WTC11 (cell line): ENCODE measurements at regions not wholly inside any gene's neighbourhood (a gene's known extent, or its start where the extent isn't known, plus 50 kb on each side); places are given as distances from the start of the nearest gene placed in this dataset.

Source experiments
- ATAC-seq: fragments of 200-7000 bp; cut with Tn5 transposase; 2 replicates; pipeline ENCODE4 v1.10.0; 2021; ENCODE audit warnings: mild to moderate bottlenecking, moderate library complexity
- CTCF ChIA-PET: fragments of 300-600 bp; sonication (Branson Sonifier 250); formaldehyde crosslinking; loops from one replicate; lab custom pipeline; 2021; ENCODE audit warnings: antibody characterized with exemption; lab: Charles Lee
- POLR2A ChIA-PET: fragments of 350-600 bp; sonication (Branson Sonifier 250); formaldehyde crosslinking; loops from one replicate; lab custom pipeline; 2021; ENCODE audit warnings: antibody characterized with exemption; lab: Charles Lee
- DNase-seq: peaks from one replicate; pipeline ENCODE4 v3.0.0; 2021; ENCODE audit warnings: low spot score
- H3K27ac Mint-ChIP-seq: 2 replicates; pipeline ENCODE4 v1.8.0; 2021; ENCODE audit warnings: mixed read lengths
- H3K27me3 Mint-ChIP-seq: 2 replicates; pipeline ENCODE4 v1.8.0; 2021; ENCODE audit warnings: low read depth, mild to moderate bottlenecking, moderate library complexity, mixed read lengths
- H3K36me3 Mint-ChIP-seq: 2 replicates; pipeline ENCODE4 v1.8.0; 2021; ENCODE audit warnings: mixed read lengths
- H3K4me1 Mint-ChIP-seq: 2 replicates; pipeline ENCODE4 v1.8.0; 2022; ENCODE audit warnings: mixed read lengths
- H3K4me3 Mint-ChIP-seq: 2 replicates; pipeline ENCODE4 v1.8.0; 2021; ENCODE audit warnings: mild to moderate bottlenecking, moderate library complexity, mixed read lengths
- H3K9me3 Mint-ChIP-seq: 2 replicates; pipeline ENCODE4 v1.8.0; 2021; ENCODE audit warnings: mixed read lengths
- CREM ChIP-seq: sonication (generic); formaldehyde crosslinking; IDR thresholded peaks from 2 replicates; pipeline ENCODE4 v1.8.1; 2022; ENCODE audit warnings: mild to moderate bottlenecking, missing genetic modification reagents, moderate library complexity
- FOXK1 ChIP-seq: sonication (generic); formaldehyde crosslinking; IDR thresholded peaks from 2 replicates; pipeline ENCODE4 v1.8.0; 2022; ENCODE audit warnings: mild to moderate bottlenecking, moderate library complexity, missing genetic modification reagents
- FOXP1 ChIP-seq: sonication (generic); formaldehyde crosslinking; IDR thresholded peaks from 2 replicates; pipeline ENCODE4 v1.8.0; 2022; ENCODE audit warnings: missing genetic modification reagents, mild to moderate bottlenecking, moderate library complexity, borderline replicate concordance
- IRF2 ChIP-seq: sonication (generic); formaldehyde crosslinking; IDR thresholded peaks from 2 replicates; pipeline ENCODE4 v1.8.0; 2022; ENCODE audit warnings: low read depth, missing genetic modification reagents, borderline replicate concordance
- MYBL2 ChIP-seq: sonication (generic); formaldehyde crosslinking; IDR thresholded peaks from 2 replicates; pipeline ENCODE4 v1.8.1; 2023; ENCODE audit warnings: mild to moderate bottlenecking, moderate library complexity, missing genetic modification reagents
- OVOL2 ChIP-seq: fragments of 250-450 bp; sonication (Bioruptor Pico); IDR thresholded peaks from 2 replicates; pipeline ENCODE4 v1.9.0; 2021; ENCODE audit warnings: mild to moderate bottlenecking, borderline replicate concordance
- SP1 ChIP-seq: sonication (generic); formaldehyde crosslinking; conservative IDR thresholded peaks from 2 replicates; pipeline ENCODE4 v1.8.1; 2022; ENCODE audit warnings: missing genetic modification reagents
- ZNF232 ChIP-seq: sonication (generic); formaldehyde crosslinking; IDR thresholded peaks from 2 replicates; pipeline ENCODE4 v1.8.0; 2022; ENCODE audit warnings: mild to moderate bottlenecking, missing genetic modification reagents
- ZNF263 ChIP-seq: sonication (generic); formaldehyde crosslinking; IDR thresholded peaks from 2 replicates; pipeline ENCODE4 v1.8.1; 2022; ENCODE audit warnings: low read depth, mild to moderate bottlenecking, moderate library complexity, missing genetic modification reagents
- ZNF671 ChIP-seq: fragments of 250-450 bp; sonication (Bioruptor Pico); IDR thresholded peaks from 2 replicates; pipeline ENCODE4 v1.8.0; 2021; ENCODE audit warnings: mild to moderate bottlenecking
- TF ChIP-seq, protein P1 (sequence below): fragments of 250-450 bp; sonication (Bioruptor Pico); conservative IDR thresholded peaks from 2 replicates; pipeline ENCODE4 v1.9.0; 2021; ENCODE audit warnings: mild to moderate bottlenecking
- TF ChIP-seq, protein P2 (sequence below): sonication (generic); formaldehyde crosslinking; IDR thresholded peaks from 2 replicates; pipeline ENCODE4 v1.8.1; 2022; ENCODE audit warnings: low read depth, missing genetic modification reagents, borderline replicate concordance
- TF ChIP-seq, protein P3 (sequence below): sonication (generic); formaldehyde crosslinking; IDR thresholded peaks from 2 replicates; pipeline ENCODE4 v1.8.0; 2022; ENCODE audit warnings: missing genetic modification reagents
- TF ChIP-seq, protein P4 (sequence below): fragments of 250-450 bp; sonication (Bioruptor Pico); IDR thresholded peaks from 2 replicates; pipeline ENCODE4 v2.1.2; 2022; ENCODE audit warnings: mild to moderate bottlenecking, moderate library complexity
- TF ChIP-seq, protein P5 (sequence below): sonication (generic); formaldehyde crosslinking; IDR thresholded peaks from 2 replicates; pipeline ENCODE4 v1.8.1; 2022; ENCODE audit warnings: missing genetic modification reagents, borderline replicate concordance

DNA sequence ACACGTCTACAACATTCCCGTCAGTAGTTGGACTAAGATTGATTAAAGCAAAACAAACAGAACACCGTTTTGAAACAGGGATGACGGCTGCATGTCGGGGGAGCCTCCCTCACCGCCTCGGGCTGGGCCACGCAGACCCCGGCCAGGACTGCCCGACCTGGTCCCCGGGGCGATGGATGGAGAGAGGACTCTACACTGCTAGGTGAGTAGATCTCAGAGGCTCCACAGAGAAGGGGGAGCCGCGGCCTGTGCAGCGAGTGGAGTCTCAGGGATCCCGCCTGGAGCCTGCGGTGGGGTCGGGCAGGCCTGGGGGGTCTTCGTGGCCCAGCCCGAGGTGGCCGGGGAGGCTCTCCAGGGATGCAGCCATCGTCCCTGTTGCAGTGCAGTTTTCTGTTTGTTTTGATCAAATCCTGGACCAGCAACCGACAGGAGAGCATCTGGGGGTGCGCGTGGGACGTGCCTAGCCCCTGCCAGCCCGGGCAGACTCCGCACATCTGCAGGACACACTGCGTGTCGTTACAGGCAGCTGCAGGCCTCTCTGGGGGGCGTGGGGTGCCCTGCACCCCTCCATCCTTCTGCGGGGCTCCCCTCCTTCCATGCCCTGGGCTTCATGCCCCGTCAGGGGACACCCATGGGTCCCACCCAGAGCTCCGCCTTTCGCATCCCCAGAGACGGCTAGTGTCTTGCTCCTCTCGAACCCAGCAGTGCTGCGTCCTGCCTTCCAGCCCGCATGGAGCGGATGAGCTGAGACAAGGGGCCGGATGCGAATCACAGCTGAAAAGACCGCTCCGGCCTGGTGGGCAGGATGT, 143.6 kb downstream of the RTP5 start (continued):
- TF ChIP-seq, protein P1, sequence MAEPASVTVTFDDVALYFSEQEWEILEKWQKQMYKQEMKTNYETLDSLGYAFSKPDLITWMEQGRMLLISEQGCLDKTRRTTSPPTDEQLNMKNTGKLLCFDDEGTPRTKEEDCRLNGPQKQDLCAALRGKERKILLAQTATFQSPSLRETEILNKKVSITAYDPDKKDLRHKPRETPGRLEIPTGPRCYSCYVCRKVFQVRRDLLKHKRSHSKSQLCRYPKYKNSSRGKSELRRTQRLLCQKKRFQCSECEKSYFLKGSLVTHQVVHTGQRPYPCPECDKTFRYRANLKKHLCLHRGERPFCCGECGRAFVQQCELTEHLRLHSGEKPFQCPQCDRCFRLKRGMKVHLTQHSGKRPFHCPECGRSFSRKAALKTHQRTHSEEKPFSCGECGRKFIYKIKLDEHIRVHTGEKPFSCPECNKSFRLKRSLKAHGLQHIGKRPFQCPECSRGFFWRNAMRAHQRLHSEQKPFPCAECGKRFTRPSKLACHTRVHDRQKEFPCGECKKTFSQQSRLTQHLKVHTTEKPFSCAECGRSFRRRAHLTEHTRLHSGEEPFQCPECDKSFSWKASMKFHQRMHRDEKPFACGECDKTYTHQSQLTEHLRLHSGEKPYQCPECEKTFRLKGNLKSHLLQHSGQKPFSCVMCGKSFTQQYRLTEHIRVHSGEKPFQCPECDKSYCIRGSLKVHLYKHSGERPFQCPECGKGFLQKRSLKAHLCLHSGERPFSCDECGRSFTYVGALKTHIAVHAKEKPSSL = no peak
- no peak for TF ChIP-seq FOXP1 (CRISPR knock-in tag)
- TF ChIP-seq OVOL2 (CRISPR knock-in tag) = no peak
- TF ChIP-seq, all 79 proteins: peak for 0

DNA sequence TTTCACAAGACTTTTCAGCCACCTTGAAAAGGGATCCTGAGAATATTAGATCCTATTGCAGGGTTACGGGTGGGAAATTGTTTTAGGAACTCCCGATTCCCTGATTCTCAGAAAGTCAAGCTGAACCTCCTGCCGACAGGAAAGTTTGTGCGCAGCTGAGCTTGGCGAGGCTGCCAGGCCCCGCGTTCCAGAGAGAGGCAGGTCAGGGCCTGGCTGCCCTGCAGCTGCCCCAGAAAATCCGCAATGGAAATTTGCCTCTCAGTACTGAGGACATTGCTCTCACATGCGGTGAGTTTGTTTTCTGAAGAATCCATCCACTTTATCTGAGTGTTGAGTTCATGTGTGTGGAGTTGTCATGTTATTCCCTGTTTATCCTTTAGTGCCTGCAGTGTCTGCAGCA, 144.2 kb downstream of the RTP5 start:
- Mint-ChIP-seq H3K4me3 (no peak overlapping the region), H3K27ac (no peak overlapping the region), H3K9me3 (peaks cover 3% of the 10 kb centered on the region; the same call in 1 of the 2 replicates), H3K27me3 (peaks cover 4% of the 10 kb centered on the region; the same call in 1 of the 2 replicates), H3K36me3 (no peaks in the 10 kb centered on the region), H3K4me1 (no peaks in the 10 kb centered on the region)
- TF ChIP-seq CREM = no peak
- TF ChIP-seq IRF2 (CRISPR knock-in tag) = no peak
- TF ChIP-seq, protein P2, sequence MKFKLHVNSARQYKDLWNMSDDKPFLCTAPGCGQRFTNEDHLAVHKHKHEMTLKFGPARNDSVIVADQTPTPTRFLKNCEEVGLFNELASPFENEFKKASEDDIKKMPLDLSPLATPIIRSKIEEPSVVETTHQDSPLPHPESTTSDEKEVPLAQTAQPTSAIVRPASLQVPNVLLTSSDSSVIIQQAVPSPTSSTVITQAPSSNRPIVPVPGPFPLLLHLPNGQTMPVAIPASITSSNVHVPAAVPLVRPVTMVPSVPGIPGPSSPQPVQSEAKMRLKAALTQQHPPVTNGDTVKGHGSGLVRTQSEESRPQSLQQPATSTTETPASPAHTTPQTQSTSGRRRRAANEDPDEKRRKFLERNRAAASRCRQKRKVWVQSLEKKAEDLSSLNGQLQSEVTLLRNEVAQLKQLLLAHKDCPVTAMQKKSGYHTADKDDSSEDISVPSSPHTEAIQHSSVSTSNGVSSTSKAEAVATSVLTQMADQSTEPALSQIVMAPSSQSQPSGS (CRISPR knock-in tag) = no peak
- no peak for TF ChIP-seq ZNF232 (CRISPR knock-in tag)
- TF ChIP-seq MYBL2 (CRISPR knock-in tag) = no peak
- no peak for TF ChIP-seq ZNF263 (CRISPR knock-in tag)
- TF ChIP-seq SP1 (CRISPR knock-in tag) = no peak
- POLR2A ChIA-PET = no interaction called here
- DNase-seq = no peak
- ATAC-seq = no peak
- CTCF ChIA-PET = interaction anchor here (0.8 kb wide), 1 partner anchor 63 kb away, joined by 4 read pairs; no protein-coding TSS in a partner anchor

DNA sequence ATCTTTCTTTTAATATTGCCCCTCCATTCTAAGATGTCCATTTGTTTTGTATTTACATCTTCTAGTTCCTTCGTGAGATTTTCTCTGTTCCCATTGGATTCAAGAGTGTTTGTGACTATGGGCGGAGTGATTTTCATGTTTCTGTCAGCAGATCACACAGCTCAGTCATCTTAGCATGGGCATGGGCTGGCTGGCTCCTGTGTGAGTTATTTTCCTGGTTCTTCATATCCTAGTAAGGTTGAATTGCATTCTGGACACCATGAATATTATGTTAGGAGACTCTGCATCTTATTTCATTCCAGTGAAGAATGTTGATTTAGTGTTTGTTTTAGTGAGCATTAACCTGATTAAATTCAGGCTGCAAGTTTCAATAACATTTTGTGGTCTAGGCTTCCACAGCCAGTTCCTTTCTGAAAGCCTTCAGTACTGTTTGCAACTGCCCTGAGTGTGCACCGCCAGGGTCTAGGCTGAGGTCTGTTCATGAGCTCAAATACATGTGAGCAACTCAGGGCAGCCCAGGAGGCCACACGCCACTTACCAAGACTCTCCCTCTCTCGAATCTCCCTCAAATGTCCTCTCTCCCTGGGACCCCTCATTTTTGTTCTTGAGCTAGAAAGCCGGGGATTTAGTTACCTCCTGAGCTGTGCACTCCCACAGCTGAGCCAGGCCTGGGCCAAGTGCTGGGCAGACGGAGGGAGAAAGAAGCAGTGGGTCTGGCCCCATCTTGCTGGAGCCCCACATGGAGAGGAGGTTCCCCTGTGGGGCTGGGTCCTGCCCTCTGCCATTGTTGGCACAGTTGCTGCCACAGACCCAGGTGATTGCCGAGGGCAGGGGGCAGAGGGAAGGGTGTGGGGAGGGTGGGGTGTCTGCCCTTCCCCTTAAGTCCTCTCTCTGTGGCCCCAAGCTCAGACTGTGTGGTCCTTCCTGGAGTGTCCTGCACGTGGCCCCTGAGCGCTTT, 145.9 kb downstream of the RTP5 start:
- Mint-ChIP-seq H3K36me3 (no peaks in the 10 kb centered on the region), H3K4me3 (no peak overlapping the region), H3K9me3 (peaks cover 3% of the 10 kb centered on the region; the same call in 1 of the 2 replicates), H3K4me1 (no peaks in the 10 kb centered on the region), H3K27ac (no peak overlapping the region), H3K27me3 (peaks cover 8% of the 10 kb centered on the region)
- DNase-seq (no peak), ATAC-seq (no peak)
- ChIA-PET POLR2A (no interaction called here), CTCF (no interaction called here)
- TF ChIP-seq FOXK1 = no peak
- TF ChIP-seq, protein P3, sequence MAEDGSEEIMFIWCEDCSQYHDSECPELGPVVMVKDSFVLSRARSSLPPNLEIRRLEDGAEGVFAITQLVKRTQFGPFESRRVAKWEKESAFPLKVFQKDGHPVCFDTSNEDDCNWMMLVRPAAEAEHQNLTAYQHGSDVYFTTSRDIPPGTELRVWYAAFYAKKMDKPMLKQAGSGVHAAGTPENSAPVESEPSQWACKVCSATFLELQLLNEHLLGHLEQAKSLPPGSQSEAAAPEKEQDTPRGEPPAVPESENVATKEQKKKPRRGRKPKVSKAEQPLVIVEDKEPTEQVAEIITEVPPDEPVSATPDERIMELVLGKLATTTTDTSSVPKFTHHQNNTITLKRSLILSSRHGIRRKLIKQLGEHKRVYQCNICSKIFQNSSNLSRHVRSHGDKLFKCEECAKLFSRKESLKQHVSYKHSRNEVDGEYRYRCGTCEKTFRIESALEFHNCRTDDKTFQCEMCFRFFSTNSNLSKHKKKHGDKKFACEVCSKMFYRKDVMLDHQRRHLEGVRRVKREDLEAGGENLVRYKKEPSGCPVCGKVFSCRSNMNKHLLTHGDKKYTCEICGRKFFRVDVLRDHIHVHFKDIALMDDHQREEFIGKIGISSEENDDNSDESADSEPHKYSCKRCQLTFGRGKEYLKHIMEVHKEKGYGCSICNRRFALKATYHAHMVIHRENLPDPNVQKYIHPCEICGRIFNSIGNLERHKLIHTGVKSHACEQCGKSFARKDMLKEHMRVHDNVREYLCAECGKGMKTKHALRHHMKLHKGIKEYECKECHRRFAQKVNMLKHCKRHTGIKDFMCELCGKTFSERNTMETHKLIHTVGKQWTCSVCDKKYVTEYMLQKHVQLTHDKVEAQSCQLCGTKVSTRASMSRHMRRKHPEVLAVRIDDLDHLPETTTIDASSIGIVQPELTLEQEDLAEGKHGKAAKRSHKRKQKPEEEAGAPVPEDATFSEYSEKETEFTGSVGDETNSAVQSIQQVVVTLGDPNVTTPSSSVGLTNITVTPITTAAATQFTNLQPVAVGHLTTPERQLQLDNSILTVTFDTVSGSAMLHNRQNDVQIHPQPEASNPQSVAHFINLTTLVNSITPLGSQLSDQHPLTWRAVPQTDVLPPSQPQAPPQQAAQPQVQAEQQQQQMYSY (CRISPR knock-in tag) = no peak
- TF ChIP-seq, protein P4, sequence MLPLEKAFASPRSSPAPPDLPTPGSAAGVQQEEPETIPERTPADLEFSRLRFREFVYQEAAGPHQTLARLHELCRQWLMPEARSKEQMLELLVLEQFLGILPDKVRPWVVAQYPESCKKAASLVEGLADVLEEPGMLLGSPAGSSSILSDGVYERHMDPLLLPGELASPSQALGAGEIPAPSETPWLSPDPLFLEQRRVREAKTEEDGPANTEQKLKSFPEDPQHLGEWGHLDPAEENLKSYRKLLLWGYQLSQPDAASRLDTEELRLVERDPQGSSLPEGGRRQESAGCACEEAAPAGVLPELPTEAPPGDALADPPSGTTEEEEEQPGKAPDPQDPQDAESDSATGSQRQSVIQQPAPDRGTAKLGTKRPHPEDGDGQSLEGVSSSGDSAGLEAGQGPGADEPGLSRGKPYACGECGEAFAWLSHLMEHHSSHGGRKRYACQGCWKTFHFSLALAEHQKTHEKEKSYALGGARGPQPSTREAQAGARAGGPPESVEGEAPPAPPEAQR = no peak
- TF ChIP-seq ZNF671 (CRISPR knock-in tag) = no peak
- TF ChIP-seq, protein P5, sequence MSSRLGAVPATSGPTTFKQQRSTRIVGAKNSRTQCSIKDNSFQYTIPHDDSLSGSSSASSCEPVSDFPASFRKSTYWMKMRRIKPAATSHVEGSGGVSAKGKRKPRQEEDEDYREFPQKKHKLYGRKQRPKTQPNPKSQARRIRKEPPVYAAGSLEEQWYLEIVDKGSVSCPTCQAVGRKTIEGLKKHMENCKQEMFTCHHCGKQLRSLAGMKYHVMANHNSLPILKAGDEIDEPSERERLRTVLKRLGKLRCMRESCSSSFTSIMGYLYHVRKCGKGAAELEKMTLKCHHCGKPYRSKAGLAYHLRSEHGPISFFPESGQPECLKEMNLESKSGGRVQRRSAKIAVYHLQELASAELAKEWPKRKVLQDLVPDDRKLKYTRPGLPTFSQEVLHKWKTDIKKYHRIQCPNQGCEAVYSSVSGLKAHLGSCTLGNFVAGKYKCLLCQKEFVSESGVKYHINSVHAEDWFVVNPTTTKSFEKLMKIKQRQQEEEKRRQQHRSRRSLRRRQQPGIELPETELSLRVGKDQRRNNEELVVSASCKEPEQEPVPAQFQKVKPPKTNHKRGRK = no peak
- TF ChIP-seq FOXP1 (CRISPR knock-in tag) = no peak
